ENCODE measurements at regions not wholly inside any gene's neighbourhood (a gene's known extent, or its start where the extent isn't known, plus 50 kb on each side); places are given as distances from the start of the nearest gene placed in this dataset.

GRCh38 chr3:150074277-150074676 lies 103.6 kb upstream of the PFN2 start:
- TF ChIP-seq, protein P1, sequence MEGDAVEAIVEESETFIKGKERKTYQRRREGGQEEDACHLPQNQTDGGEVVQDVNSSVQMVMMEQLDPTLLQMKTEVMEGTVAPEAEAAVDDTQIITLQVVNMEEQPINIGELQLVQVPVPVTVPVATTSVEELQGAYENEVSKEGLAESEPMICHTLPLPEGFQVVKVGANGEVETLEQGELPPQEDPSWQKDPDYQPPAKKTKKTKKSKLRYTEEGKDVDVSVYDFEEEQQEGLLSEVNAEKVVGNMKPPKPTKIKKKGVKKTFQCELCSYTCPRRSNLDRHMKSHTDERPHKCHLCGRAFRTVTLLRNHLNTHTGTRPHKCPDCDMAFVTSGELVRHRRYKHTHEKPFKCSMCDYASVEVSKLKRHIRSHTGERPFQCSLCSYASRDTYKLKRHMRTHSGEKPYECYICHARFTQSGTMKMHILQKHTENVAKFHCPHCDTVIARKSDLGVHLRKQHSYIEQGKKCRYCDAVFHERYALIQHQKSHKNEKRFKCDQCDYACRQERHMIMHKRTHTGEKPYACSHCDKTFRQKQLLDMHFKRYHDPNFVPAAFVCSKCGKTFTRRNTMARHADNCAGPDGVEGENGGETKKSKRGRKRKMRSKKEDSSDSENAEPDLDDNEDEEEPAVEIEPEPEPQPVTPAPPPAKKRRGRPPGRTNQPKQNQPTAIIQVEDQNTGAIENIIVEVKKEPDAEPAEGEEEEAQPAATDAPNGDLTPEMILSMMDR (conservative IDR thresholded peaks at IDR 0.05) = no peak
- no peak for TF ChIP-seq ZFX (IDR thresholded peaks at IDR 0.05)

All from C4-2B (cell line).